ENCODE measurements at regions not wholly inside any gene's neighbourhood (a gene's known extent, or its start where the extent isn't known, plus 50 kb on each side); places are given as distances from the start of the nearest gene placed in this dataset.

- TF ChIP-seq CTCF (IDR thresholded peaks at IDR 0.05; ENCODE audit: unreplicated experiment), result no peak
- Mint-ChIP-seq H3K27me3 (ENCODE audit: insufficient read depth, unreplicated experiment) (no peaks in the 10 kb centered on the region), H3K27ac (ENCODE audit: low read depth, unreplicated experiment) (no peak overlapping the region), H3K9me3 (ENCODE audit: unreplicated experiment) (no peaks in the 10 kb centered on the region), H3K4me3 (ENCODE audit: unreplicated experiment) (no peak overlapping the region), H3K4me1 (ENCODE audit: insufficient read depth, unreplicated experiment) (peaks cover 6% of the 10 kb centered on the region), H3K36me3 (ENCODE audit: insufficient read depth, unreplicated experiment) (no peaks in the 10 kb centered on the region)
- no peak for DNase-seq (ENCODE audit: unreplicated experiment)
- POLR2A ChIA-PET, result no interaction called here
- no TSS peak for BruUV-seq (replicated peaks)
- CTCF ChIA-PET, result interaction anchor here (0.8 kb wide), 1 partner anchor 13 kb away, joined by 3 read pairs; no protein-coding TSS in a partner anchor
- intact Hi-C loops (cut with micrococcal nuclease), result no loop called here
Measured at GRCh38 chr15:94844198-94844537, 612.8 kb downstream of the MCTP2 start.

- Mint-ChIP-seq H3K27me3 (ENCODE audit: insufficient read depth, unreplicated experiment) (no peaks in the 10 kb centered on the region), H3K36me3 (ENCODE audit: insufficient read depth, unreplicated experiment) (no peaks in the 10 kb centered on the region), H3K27ac (ENCODE audit: low read depth, unreplicated experiment) (no peak overlapping the region), H3K4me1 (ENCODE audit: insufficient read depth, unreplicated experiment) (peaks cover 6% of the 10 kb centered on the region), H3K4me3 (ENCODE audit: unreplicated experiment) (no peak overlapping the region), H3K9me3 (ENCODE audit: unreplicated experiment) (no peaks in the 10 kb centered on the region)
- no TSS peak for BruUV-seq (replicated peaks)
- ChIA-PET CTCF (interaction anchor here (0.7 to 0.8 kb wide), 2 partner anchors 14 to 88 kb away, joined by 3 to 4 read pairs; no protein-coding TSS in a partner anchor), POLR2A (no interaction called here)
- intact Hi-C loops (cut with micrococcal nuclease), result no loop called here
- DNase-seq (ENCODE audit: unreplicated experiment), result no peak
- no peak for TF ChIP-seq CTCF (IDR thresholded peaks at IDR 0.05; ENCODE audit: unreplicated experiment)
Measured at GRCh38 chr15:94844538-94845389, 613.4 kb downstream of the MCTP2 start.

GRCh38 chr15:94845390-94845716 is 614.0 kb downstream of the MCTP2 start:
- H3K4me1 Mint-ChIP-seq (ENCODE audit: insufficient read depth, unreplicated experiment), result peaks cover 6% of the 10 kb centered on the region
- DNase-seq (ENCODE audit: unreplicated experiment), result no peak
- H3K27me3 Mint-ChIP-seq (ENCODE audit: insufficient read depth, unreplicated experiment), result no peaks in the 10 kb centered on the region
- H3K27ac Mint-ChIP-seq (ENCODE audit: low read depth, unreplicated experiment), result no peak overlapping the region
- no peak overlapping the region for H3K4me3 Mint-ChIP-seq (ENCODE audit: unreplicated experiment)
- intact Hi-C loops (cut with micrococcal nuclease), result no loop called here
- H3K9me3 Mint-ChIP-seq (ENCODE audit: unreplicated experiment), result no peaks in the 10 kb centered on the region
- no TSS peak for BruUV-seq (replicated peaks)
- CTCF ChIA-PET, result interaction anchor here (0.7 kb wide), 1 partner anchor 87 kb away, joined by 4 read pairs; no protein-coding TSS in a partner anchor
- POLR2A ChIA-PET, result no interaction called here
- no peaks in the 10 kb centered on the region for H3K36me3 Mint-ChIP-seq (ENCODE audit: insufficient read depth, unreplicated experiment)
- TF ChIP-seq CTCF (IDR thresholded peaks at IDR 0.05; ENCODE audit: unreplicated experiment), result no peak

- Mint-ChIP-seq H3K4me3 (ENCODE audit: unreplicated experiment) (no peak overlapping the region), H3K4me1 (ENCODE audit: insufficient read depth, unreplicated experiment) (no peaks in the 10 kb centered on the region), H3K27me3 (ENCODE audit: insufficient read depth, unreplicated experiment) (no peaks in the 10 kb centered on the region), H3K9me3 (ENCODE audit: unreplicated experiment) (peaks cover 7% of the 10 kb centered on the region), H3K27ac (ENCODE audit: low read depth, unreplicated experiment) (no peak overlapping the region), H3K36me3 (ENCODE audit: insufficient read depth, unreplicated experiment) (no peaks in the 10 kb centered on the region)
- intact Hi-C loops (cut with micrococcal nuclease), result no loop called here
- no peak for TF ChIP-seq CTCF (IDR thresholded peaks at IDR 0.05; ENCODE audit: unreplicated experiment)
- no peak for DNase-seq (ENCODE audit: unreplicated experiment)
- BruUV-seq (replicated peaks), result no TSS peak
- ChIA-PET CTCF (no interaction called here), POLR2A (interaction anchor here (0.9 kb wide), 1 partner anchor 55 kb away, joined by 3 read pairs; no protein-coding TSS in a partner anchor)
Measured at GRCh38 chr15:94847325-94847724, 616.0 kb downstream of the MCTP2 start.

All from MCF 10A (cell line).